Epidermal melanocyte (primary cell): ENCODE measurements at regions not wholly inside any gene's neighbourhood (a gene's known extent, or its start where the extent isn't known, plus 50 kb on each side); places are given as distances from the start of the nearest gene placed in this dataset.

Source experiments
- DNase-seq: peaks from one replicate; pipeline ENCODE4 v3.0.0; 2011; ENCODE audit warnings: low spot score; ENCODE audit not compliant: insufficient read length

GRCh38 chr6:163844761-163845160 lies 430.2 kb downstream of the QKI start:
- DNase-seq = no peak

- DNase-seq = no peak
Measured at GRCh38 chr6:163844357-163844756, 429.8 kb downstream of the QKI start.

- DNase-seq = no peak
Measured at GRCh38 chr6:163843218-163843617, 428.7 kb downstream of the QKI start.

GRCh38 chr6:163842467-163842866 lies 427.9 kb downstream of the QKI start:
- no peak for DNase-seq

- no peak for DNase-seq
Measured at GRCh38 chr6:163841733-163842132, 427.2 kb downstream of the QKI start.

- DNase-seq = no peak
Measured at GRCh38 chr6:163841326-163841725, 426.8 kb downstream of the QKI start.

- DNase-seq = no peak
Measured at GRCh38 chr6:163840880-163841279, 426.4 kb downstream of the QKI start.

- no peak for DNase-seq
Measured at GRCh38 chr6:163839296-163839695, 424.8 kb downstream of the QKI start.

GRCh38 chr6:163837691-163838431 lies 423.3 kb downstream of the QKI start:
- peak; percentile 26 for DNase-seq

GRCh38 chr6:163836876-163837690 lies 422.6 kb downstream of the QKI start:
- DNase-seq = peak; percentile 52

GRCh38 chr6:163835439-163836171 lies 421.1 kb downstream of the QKI start:
- DNase-seq = no peak

GRCh38 chr6:163834226-163834970 lies 419.9 kb downstream of the QKI start:
- no peak for DNase-seq

- no peak for DNase-seq
Measured at GRCh38 chr6:163831736-163832135, 417.2 kb downstream of the QKI start.

- no peak for DNase-seq
Measured at GRCh38 chr6:163830641-163831040, 416.1 kb downstream of the QKI start.

GRCh38 chr6:163828038-163828795 lies 413.7 kb downstream of the QKI start:
- DNase-seq = no peak

- DNase-seq = no peak
Measured at GRCh38 chr6:163827143-163827542, 412.6 kb downstream of the QKI start.

- DNase-seq = no peak
Measured at GRCh38 chr6:163826629-163827028, 412.1 kb downstream of the QKI start.

- DNase-seq = no peak
Measured at GRCh38 chr6:163825033-163825432, 410.5 kb downstream of the QKI start.

GRCh38 chr6:163823577-163823976 lies 409.1 kb downstream of the QKI start:
- no peak for DNase-seq

- no peak for DNase-seq
Measured at GRCh38 chr6:163820745-163821458, 406.4 kb downstream of the QKI start.
